ENCODE measurements at regions not wholly inside any gene's neighbourhood (a gene's known extent, or its start where the extent isn't known, plus 50 kb on each side); places are given as distances from the start of the nearest gene placed in this dataset.
"Not testable (repeated sequence)": the region's sequence is repeated elsewhere in the genome, so short reads cannot be mapped to it uniquely, and the experiment has no call there.

DNA sequence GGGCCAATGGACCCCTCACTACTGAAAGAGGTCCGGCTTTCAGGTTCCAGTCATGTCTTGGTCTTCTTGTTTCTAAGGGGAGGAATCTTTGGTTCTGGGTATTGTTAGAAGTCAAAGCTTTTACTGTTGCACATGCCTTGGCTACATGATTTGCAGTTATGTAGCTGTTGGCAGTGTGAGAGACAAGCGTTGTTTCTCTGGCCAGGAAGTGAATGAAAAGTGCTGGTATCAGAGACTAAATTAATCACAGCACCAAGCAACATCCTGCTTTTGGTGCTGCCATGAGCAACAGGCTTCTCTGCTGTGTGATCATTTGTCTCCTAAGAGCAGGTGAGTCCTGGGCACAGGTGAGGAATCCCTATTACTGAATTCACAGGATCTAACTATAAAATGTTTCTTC is 100.1 kb upstream of the PRSS3 start:
- no peak for DNase-seq (ENCODE audit: low read depth)

DNA sequence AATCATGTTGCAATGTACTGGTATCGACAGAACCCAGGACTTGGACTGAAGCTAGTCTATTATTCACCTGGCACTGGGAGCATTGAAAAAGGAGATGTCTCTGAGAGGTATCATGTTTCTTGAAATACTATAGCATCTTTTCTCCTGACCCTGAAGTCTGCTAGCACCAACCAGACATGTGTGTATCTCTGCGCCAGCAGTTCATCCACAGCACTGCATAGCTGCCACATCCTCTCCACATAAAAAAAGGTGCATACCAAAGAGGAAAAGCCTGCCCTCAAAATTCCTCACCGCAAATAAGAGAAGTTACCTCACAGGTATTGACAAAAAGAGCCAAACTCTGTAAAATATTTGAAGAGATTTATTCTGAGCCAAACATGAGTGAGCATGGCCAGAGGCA is 99.5 kb upstream of the PRSS3 start:
- no peak for DNase-seq (ENCODE audit: low read depth)

DNA sequence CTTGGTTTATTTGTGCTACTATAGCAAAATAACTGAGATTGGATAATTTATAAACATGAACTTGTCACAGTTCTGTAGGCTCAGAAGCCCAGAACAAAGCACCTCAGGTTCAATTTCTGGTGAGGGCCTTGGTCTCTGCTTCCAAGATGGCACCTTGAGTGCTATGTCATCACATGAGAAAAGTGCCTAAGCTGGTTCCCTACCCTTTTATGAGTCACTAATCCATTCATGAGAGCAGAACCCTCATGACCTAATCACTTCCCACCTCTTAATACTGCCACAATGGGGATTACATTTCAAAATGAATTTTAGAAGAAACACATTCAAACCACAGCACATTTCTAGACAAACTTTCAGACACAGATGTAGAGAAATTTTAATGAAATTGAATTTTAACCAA is 98.2 kb upstream of the PRSS3 start:
- DNase-seq (ENCODE audit: low read depth) = no peak

DNA sequence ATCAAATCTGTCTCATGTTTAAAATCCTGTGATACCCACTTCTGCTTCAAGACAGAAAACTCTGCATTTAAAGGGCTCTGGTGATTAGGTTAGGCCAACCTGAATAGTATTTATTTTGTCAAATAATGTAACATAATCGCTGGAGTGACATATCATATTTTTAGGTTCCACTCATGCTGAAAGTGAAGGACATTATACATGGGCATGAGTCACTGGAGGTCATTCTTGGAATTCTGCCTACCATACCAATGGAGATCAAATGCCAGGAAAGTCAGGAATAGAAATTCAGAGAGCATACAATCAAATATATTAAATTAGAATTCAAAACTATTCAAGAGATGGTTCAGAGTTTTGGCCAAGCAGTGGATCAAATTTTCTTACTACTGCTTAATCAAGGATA is 97.1 kb upstream of the PRSS3 start:
- DNase-seq (ENCODE audit: low read depth) = peak; percentile 7

DNA sequence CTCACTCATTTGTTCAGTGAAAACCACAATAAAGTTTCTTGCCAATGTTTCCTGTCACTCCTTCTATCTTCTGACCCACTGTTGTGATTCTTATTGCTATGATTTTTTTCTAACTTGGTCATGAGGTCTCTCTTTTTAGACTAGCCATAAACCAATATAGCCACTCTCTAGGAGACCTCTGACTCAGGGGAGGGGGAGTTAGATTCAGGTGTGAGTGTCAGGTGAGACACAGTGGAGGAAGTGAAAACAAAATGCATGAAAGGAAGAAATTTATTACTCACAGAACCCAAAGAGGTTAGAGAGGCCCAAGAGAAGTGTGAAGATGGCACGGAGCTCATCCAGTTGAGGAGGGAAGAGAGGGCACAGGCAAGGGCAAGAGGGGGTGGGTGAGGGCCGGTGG is 94.4 kb upstream of the PRSS3 start:
- not testable (repeated sequence) for DNase-seq (ENCODE audit: low read depth)

DNA sequence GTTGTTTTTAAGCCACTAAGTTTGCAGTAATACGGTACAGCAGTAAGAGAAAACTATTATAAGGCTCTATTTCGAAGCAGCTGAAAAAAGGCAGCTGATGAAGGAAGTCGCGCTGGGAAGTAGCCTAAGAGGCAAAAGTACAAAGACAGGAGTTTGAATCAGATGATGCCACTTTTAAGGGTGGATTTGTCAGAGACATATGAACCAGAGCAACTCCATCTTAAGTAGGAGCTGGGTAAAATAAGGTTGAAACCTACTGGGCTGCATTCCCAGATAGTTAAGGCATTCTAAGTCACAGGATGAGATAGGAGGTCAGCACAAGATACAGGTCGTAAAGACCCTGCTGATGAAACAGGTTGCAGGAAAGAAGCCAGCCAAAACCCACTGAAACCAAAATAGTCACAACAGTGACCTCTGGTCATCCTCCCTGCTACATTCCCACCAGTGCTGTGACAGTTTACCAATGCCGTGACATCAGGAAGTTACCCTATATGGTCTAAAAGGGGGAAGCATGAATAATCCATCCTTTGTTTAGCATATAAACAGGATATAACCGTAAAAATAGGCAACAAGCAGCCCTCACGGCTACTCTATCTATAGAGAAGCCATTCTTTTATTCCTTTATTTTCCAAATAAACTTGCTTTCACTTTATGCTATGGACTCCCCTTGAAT is 91.8 kb upstream of the PRSS3 start:
- no peak for DNase-seq (ENCODE audit: low read depth)

DNA sequence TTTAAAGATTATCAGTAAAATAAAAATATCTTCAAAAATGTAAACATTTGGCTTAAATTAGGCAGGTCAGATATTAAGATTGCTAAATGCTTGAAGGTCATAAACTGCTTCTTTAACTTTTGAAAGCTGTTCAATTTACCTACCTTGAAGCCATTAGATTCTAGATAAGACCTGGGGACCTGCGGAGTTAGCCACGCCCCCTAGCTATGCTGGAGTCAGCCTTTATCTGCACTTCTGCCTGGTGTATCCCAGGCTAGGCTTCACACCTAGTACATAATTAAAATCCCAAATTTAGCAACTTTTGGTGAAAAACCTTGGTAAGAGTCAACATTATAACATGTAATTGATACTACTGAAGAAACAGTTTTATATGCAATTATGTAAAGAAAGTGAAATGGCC is 89.9 kb upstream of the PRSS3 start:
- not testable (repeated sequence) for DNase-seq (ENCODE audit: low read depth)

DNA sequence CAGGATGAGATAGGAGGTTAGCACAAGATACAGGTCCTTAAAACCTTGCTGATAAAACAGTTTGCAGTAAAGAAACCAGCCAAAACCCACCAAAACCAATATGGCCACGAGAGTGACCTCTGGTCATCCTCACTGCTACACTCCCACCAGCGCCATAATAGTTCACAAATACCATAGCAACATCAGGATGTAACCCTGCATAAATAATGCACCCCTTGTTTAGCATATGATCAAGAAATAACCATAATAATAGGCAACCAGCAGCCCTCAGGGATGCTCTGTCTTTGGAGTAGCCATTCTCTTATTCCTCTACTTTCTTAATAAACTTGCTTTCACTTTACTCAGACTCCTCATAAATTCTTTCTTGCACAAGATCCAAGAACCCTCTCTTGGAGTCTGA is 86.9 kb upstream of the PRSS3 start:
- DNase-seq (ENCODE audit: low read depth) = no peak

DNA sequence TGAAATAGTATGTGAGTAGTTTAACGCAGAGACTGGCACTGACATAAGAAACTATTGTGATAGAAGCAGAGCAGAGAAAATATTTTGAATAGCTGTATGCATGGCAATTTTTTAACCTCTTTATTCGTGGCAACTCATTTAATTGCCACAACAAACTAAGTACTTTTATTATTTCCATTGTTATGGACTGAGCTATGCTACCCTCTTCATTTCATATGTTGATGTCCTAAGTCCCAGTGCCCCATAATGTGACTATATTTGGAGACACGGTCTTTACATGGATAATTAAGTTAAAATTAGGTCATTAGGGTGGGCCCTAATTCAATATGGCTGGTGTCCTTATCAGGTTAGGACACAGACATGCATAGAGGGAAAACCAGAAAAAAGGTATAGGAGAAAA is 86.1 kb upstream of the PRSS3 start:
- DNase-seq (ENCODE audit: low read depth) = no peak

DNA sequence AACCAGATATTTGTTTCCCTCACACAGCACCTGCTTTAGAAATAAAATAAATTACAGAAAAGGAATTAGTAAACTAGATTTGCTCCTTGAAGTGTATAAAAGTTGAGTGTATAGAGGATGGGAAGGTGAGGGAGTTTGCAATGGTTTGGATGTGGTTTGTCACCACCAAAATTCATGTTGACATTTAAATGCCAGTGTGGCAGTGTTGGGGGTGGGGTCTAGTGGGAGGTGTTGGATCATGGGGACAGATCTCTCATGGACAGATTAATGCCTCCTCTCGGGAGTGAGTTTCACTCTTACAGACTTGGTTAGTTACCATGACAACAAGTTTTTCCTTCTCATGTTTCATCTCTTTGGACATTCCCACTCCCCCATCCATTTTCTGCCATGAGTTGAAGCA is 83.9 kb upstream of the PRSS3 start:
- not testable (repeated sequence) for DNase-seq (ENCODE audit: low read depth)

DNA sequence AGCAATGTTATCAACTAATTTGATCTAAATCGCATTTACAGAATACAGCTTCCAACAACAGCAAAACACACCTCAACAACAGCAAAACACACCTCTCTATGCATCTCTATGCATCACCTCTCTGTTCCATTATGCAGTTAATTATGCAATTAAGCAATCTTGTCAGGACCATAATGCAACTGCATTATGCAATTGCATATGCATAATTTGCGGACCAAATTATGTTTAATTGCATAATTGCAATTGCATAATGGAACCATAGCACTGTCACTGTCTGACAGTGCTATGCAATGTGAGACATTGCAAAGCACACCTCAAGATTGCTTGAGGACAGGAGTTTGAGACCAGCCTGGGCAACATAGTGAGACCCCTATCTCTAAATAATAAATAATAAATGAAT is 80.4 kb upstream of the PRSS3 start:
- no peak for DNase-seq (ENCODE audit: low read depth)

DNA sequence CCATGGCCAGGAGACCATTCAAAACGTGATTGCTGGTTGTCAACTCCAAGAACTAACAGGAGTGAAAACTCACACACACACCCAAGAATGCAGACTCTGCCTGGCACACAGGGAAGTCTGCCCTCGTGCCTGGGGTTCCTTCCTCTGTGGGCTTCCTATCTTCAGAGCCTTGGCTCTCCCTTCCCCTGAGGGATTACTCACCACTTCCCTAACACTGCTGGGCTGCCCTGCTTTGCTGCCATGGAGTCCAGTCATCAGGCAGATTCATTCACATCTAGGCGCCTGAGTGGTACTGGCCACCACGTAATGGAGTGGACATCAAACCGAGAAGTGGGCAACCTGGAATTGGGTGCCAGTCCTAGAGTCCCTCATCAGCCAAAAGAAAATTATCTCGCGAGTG is 76.4 kb upstream of the PRSS3 start:
- peak; percentile 29 for DNase-seq (ENCODE audit: low read depth)

DNA sequence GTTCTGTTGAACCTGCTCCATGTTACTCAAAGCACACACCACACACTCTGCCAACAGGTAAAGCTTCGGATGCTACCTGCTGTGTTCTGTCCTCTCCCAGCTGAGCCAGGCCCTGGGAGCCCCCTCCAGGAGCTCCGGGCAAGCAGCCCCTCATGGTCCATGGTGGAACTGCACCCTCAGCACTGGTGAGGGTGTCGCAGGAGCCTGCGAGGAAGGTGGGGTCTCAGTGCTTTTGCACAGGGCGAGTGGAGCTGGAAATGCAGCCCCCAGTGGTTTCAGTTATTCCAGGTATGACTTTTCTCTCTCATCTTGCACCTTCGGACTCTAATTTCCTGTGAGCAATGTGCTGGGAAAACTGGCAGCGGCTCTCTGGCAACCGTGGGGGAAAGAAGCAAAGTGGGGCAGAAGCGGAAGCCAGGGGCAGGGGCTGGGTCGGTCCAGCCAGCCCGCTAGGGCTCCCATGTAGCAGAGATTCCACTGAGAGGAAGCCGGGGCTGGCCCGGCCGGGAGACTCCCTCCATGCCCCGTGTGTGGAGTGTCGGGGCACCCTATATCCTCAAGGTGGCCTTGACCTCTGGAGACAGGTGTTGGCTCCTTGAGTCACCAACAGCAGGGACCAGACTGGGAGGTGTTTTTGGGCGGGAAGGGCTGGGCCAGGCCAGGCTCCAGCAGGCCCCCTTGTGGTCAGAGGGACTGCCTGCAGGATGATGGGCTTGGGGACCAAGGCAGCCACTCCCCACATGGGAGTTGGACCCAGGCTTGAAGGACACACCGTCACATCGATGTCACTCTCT is 75.6 kb upstream of the PRSS3 start:
- DNase-seq (ENCODE audit: low read depth) = peak; percentile 18

DNA sequence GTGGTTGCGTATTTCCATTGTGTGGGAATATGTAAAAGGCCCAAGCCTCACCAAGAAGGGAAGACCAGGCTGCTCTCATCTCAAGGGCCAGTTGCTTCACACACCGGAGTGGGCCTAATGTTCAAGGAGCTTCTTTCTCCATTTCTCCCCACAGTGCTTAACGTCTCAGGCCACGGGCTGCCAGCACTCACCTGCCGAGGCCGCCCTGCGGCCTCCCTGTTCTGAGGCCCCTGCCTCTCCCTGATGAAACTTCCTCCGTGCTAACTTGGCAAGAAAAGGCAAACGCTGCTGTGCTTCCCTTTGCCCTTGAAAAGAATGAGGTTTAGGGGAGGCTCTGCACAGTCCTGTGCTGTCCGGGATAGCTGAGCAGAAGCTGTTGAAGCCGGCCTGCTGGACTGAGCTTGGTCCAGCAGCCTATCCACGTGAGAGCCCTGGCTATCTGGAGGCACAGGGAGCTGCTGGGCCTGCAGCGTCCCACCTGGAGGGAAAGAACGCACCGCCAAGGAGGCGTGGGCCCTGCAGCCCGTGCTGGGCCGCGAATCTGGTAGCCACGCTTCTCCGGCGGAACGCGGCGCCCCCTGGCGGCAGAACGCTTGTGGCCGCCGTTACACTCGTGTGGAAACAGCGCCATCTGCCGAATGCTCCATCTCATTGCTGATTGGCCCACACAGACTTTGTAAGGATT is 73.5 kb upstream of the PRSS3 start:
- peak; percentile 75 for DNase-seq (ENCODE audit: low read depth)

DNA sequence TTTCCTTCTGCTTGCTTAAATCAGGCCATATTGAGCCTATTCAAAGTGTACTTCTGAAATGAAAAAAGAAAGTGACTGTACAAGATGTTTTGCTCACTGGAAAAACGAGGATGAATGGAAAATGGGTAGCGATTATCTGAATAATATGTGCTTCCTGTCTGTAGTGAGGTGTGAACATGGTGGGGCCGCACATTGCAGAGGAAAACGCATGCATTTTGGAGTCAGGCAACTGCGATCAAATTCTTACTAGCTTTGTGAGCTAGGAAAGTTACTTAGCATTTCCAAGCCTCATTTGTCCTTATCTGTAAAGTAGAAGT is 73.0 kb upstream of the PRSS3 start:
- no peak for DNase-seq (ENCODE audit: low read depth)

DNA sequence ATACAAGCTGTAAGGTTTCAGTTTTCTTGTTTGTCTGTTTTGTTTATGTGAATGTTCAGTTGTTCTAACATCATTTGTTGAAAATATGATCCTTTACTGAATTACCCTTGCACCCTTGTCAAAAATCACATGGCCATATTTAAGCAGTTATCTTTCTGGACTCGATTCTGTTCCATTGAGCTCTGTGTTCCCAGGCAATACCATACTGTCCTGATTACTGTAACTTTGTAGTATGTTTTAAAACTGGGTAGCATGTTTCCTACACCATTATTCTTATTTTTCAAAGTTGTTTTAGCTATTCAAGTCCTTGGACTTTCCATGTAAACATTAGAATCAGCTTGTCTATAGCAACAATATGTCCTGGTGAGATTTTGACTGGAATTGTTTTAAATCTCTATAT is 66.7 kb upstream of the PRSS3 start:
- DNase-seq (ENCODE audit: low read depth) = no peak

DNA sequence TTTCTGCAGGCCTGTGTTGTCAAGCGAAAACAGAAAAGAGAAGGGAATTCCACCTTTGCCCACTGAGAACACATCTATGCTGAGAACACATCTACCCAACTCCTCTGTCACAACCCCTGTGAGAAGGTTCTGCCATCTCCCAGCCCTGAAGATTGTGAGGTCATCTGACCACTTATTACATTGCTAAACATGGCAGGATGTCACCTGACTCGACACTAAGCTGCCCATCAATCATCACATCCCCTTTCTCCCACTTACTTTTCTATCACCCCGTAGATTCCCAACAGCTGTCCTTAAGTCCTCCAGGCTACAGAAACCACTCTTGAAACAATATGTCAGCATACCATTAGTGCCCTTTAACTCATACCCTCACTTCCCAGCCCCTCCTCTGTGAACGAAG is 64.2 kb upstream of the PRSS3 start:
- DNase-seq (ENCODE audit: low read depth) = no peak

DNA sequence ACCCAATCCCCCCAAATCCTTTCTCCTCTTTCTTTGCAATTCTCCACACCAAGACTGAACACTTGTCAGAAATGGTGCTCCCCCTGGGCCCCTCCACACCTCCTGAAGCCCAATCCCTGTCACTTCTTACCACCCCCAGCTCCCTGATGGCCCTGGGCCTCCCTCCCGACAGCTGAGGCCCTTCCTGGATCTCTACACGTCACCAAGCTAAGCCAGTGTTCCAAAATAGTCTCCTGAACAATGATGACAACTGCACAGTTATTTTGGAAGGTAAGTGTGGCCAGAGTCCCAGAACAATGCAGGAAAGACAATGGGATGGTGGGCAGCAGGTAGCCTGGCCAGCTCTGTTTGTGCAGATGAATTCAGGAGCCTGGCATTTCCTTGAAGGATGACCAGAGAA is 63.7 kb upstream of the PRSS3 start:
- no peak for DNase-seq (ENCODE audit: low read depth)

DNA sequence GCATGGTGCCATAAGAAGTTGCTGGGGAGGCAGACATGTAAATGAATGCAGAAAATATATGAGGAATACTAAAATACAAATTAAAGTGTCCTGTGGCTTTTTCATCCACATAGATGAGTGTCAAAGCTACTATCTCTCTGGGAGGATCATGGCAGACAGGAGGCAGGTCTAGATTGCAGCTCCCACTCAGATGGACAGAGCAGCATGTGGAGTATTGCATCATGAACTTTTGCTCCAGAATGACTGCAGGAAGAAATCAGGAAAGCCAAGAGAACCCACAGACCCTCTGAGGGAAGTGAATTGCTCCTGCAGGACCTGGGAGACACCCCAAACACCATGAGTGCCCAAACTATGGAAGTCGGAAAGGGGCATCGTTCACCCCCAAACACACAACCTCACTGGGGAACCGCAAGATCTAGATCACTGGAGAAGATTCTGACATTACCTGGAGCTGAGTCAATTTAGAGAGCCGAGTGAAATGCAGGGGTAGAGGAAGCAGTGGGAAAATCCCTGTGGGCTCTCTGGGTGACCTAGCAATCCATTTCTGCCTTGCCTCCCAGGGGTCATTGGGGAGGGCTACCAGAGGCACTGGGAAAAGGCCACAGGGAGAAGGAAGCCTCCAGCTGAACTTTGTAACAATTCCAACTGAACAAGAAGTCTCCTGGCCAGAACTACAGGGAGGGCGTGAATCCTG is 61.0 kb upstream of the PRSS3 start:
- not testable (repeated sequence) for DNase-seq (ENCODE audit: low read depth)

DNA sequence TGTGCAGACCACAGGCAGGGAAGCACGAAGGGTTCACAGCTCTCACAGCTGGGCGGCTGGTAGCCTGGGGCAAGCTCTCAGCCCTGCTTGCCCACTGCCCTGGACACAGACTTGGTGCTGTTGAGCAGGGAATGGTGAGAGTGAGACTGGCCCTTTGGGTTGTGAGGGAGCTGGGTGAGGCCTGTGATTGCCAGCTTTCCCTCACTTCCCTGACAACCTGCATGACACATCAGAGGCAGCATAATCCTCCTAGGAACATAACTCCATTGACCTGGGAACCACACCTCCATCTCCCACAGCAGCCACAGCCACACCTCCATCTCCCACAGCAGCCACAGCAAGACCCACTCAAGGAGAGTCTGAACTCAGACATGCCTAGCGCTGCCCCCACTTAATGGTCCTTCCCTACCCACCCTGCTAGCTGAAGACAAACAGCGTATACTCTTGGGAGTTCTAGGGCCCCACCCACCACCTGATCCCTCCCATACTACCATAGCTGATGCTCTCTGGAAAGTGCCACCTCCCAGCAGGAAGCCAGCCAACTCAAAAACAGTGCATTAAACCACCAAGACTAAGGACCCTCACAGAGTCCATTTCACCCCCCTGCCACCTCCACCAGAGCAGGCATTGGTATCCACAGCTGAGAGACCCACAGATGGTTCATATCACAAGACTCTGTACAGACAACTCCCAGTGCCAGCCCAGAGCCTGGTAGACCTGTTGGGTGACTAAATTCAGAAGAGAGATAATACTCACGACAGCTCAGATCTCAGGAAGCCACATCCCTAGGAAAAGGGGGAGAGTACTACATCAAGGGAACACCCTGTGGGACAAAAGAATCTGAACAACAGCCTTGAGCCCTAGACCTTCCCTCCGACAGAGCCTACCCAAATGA is 60.2 kb upstream of the PRSS3 start:
- DNase-seq (ENCODE audit: low read depth) = peak; percentile 8

DNA sequence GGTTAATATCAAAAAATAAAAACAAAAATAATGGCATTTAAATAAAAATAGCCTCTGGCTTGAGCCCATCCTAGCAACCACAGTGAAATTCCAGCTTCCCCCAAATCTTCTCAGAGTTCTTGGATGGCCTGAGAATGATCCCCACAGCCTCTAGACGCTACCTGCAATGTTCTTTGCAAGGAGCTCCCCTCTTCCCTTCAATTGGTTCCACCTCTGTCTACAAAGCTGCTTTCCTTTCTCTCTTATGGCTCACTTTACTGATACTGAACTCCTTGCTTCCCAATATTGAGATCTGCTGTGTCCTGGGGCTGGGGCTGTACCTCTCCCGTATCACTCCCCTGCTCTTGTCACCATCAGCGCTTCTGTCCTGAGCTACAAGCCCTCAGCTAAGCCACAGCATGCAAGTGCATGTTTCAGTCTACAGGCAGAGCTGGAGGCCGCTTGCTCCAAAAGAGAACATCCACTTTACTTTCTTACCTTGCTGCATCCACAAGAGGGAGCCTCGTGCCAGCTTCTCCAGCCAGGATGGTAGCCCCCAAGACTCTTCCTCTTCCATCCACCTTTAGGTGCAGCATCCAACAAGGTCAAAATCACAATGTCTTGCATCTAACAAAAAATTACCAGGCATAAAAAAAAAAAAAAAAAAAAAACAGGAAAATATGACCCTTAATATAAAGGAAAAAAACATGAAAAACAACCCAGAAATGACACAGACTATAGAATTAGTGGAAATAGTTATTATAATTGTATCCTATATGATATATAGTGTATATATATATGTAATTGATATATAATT is 57.4 kb upstream of the PRSS3 start:
- peak; percentile 71 for DNase-seq (ENCODE audit: low read depth)

All from EH (cell line).